ENCODE measurements at regions not wholly inside any gene's neighbourhood (a gene's known extent, or its start where the extent isn't known, plus 50 kb on each side); places are given as distances from the start of the nearest gene placed in this dataset.

DNA sequence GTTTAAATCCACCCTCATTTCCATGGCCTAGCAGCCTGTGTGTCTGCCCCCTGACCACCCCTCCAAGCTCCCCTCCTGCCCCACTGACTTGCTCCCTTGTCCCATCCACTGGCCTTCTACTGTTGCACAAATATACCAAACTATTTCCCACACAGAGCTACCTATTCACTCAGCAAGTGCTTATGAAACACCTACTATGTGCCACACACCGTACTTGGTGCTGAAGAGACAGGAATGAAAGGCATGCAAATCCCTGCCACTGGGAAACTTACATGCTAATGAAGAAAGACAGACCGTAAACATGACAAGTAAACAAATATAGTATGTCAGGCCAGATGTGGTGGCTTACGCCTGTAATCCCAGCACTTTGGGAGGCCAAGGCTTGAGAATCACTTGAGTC lies 49.9 kb upstream of the CAPZB start:
- no peak overlapping the region for H3K4me3 ChIP-seq (ENCODE audit: low read depth in 1 of 5, low read length in 5 of 5)
- H3K36me3 ChIP-seq (ENCODE audit: control insufficient read depth in 5 of 5, insufficient read depth in 5 of 5, low read length in 5 of 5) = no peaks in the 10 kb centered on the region
- H3K27ac ChIP-seq (ENCODE audit: low read depth, low read length) = no peak overlapping the region

More for the DNA sequence above, 49.9 kb upstream of the CAPZB start:
- peaks cover 0 to 11% (median 7%) of the 10 kb centered on the region in 5 donors for H3K9me3 ChIP-seq (ENCODE audit: control insufficient read depth in 5 of 5, low read length in 5 of 5)
- H3K4me1 ChIP-seq (ENCODE audit: control insufficient read depth in 5 of 5, insufficient read depth in 5 of 5, low read length in 5 of 5) = peaks cover 0 to 9% (median 7%) of the 10 kb centered on the region in 5 donors
- no peak overlapping the region for H3K9ac ChIP-seq (ENCODE audit: low read length in 5 of 5)
- no peaks in the 10 kb centered on the region for H3K27me3 ChIP-seq (ENCODE audit: control insufficient read depth in 5 of 5, insufficient read depth in 4 of 5, low read length in 5 of 5)

Measured in subcutaneous abdominal adipose tissue (tissue), 5 donors.